A549 (cell line): ENCODE measurements at regions not wholly inside any gene's neighbourhood (a gene's known extent, or its start where the extent isn't known, plus 50 kb on each side); places are given as distances from the start of the nearest gene placed in this dataset.

Source experiments
- ATAC-seq, 2 experiments: fragments of 200-7000 bp in 1 of 2; fragments of >200 bp in 1 of 2; cut with Nextera tagmentation in 1 of 2; cut with Tn5 transposase in 1 of 2; 3 replicates each; pipeline versions ENCODE4 v1.8.0 to v1.9.1; 2018 to 2020; ENCODE audit warnings: mild to moderate bottlenecking in 1 of 2, moderate library complexity in 1 of 2
- CTCF ChIA-PET: fragments of 300-600 bp; sonication (Branson Sonifier 250); formaldehyde crosslinking; extraction: SDS; loops from one replicate; lab custom pipeline; 2021; ENCODE audit warnings: antibody characterized with exemption, inconsistent platforms; lab: Yijun Ruan, JAX
- POLR2A ChIA-PET: fragments of 350-600 bp; formaldehyde crosslinking; extraction: SDS; loops from one replicate; lab custom pipeline; 2021; ENCODE audit warnings: antibody characterized with exemption, inconsistent platforms; lab: Yijun Ruan, JAX
- DNase-seq, 2 experiments: peaks; one replicate each; pipeline versions ENCODE4 v3.0.0 to v3.0.0-alpha.2; 2011 to 2016; ENCODE audit warnings: low read depth in 1 of 2, low spot score in 1 of 2
- FAIRE-seq: peaks from 2 replicates; lab custom pipeline; 2011; peaks lifted over from hg19 to GRCh38; lab: Jason Lieb, UNC
- H3K27ac ChIP-seq, 2 experiments: fragments of >200 bp; sonication (Bioruptor Twin); formaldehyde crosslinking; 3 replicates each; pipeline ENCODE4 v1.5.1; 2016 to 2017
- H3K4me1 ChIP-seq: fragments of >200 bp; sonication (Bioruptor Twin); formaldehyde crosslinking; 3 replicates; pipeline ENCODE4 v1.6.1; 2016
- H3K4me2 ChIP-seq: fragments of >200 bp; sonication (Bioruptor Twin); formaldehyde crosslinking; 3 replicates; pipeline ENCODE4 v1.6.1; 2016
- H3K4me3 ChIP-seq: fragments of >200 bp; sonication (Bioruptor Twin); formaldehyde crosslinking; 3 replicates; pipeline ENCODE4 v1.5.1; 2016
- H3K9me3 ChIP-seq: fragments of >200 bp; sonication (Bioruptor Twin); formaldehyde crosslinking; 3 replicates; pipeline ENCODE4 v1.6.1; 2016
- ATOH8 ChIP-seq: fragments of 250-450 bp; sonication (Bioruptor Pico); IDR thresholded peaks from 2 replicates; pipeline ENCODE4 v1.5.0; 2020; ENCODE audit warnings: low read depth, mild to moderate bottlenecking, moderate library complexity
- CBX8 ChIP-seq: fragments of 200-600 bp; sonication (generic); IDR thresholded peaks from 2 replicates; pipeline ENCODE4 v1.6.1; 2016
- CHD2 ChIP-seq: fragments of 150-350 bp; IDR thresholded peaks from 2 replicates; pipeline ENCODE4 v1.6.1; 2014; ENCODE audit warnings: low read length; ENCODE audit not compliant: partially characterized antibody
- CTCF ChIP-seq: fragments of >200 bp; sonication (Bioruptor Twin); formaldehyde crosslinking; IDR thresholded peaks from 3 replicates; pipeline ENCODE4 v1.5.1; 2016
- EHMT2 ChIP-seq: fragments of 200-600 bp; sonication (generic); IDR thresholded peaks from 2 replicates; pipeline ENCODE4 v1.6.1; 2016; ENCODE audit warnings: antibody characterized with exemption, low read depth, mild to moderate bottlenecking, moderate library complexity
- EP300 ChIP-seq, 2 experiments: fragments of >200 bp; sonication (Bioruptor Twin); formaldehyde crosslinking; IDR thresholded peaks; 2 replicates in 1 of 2; 3 replicates in 1 of 2; pipeline ENCODE4 v1.6.1; 2016 to 2017
- ESRRA ChIP-seq: fragments of 150-350 bp; IDR thresholded peaks from 2 replicates; pipeline ENCODE4 v1.6.1; 2014; ENCODE audit warnings: mild to moderate bottlenecking, low read length, borderline replicate concordance
- HOXA7 ChIP-seq: fragments of 250-450 bp; sonication (Bioruptor Pico); IDR thresholded peaks from 2 replicates; pipeline ENCODE4 v1.5.0; 2020; ENCODE audit warnings: mild to moderate bottlenecking, moderate library complexity
- HOXB13 ChIP-seq: fragments of 250-450 bp; sonication (Bioruptor Pico); IDR thresholded peaks from 2 replicates; pipeline ENCODE4 v1.5.0; 2020; ENCODE audit warnings: low read depth, mild to moderate bottlenecking, moderate library complexity
- JUN ChIP-seq, 2 experiments: fragments of >200 bp; sonication (Bioruptor Twin); formaldehyde crosslinking; IDR thresholded peaks; 2 replicates in 1 of 2; 3 replicates in 1 of 2; pipeline ENCODE4 v1.6.1; 2016 to 2017
- KDM1A ChIP-seq: fragments of 200-600 bp; sonication (generic); IDR thresholded peaks from 2 replicates; pipeline ENCODE4 v1.6.1; 2016; ENCODE audit warnings: low read depth, mild to moderate bottlenecking
- MAFK ChIP-seq: fragments of 450-650 bp; IDR thresholded peaks from 2 replicates; pipeline ENCODE4 v1.6.1; 2014; ENCODE audit not compliant: partially characterized antibody
- PHF8 ChIP-seq: fragments of 200-600 bp; sonication (generic); IDR thresholded peaks from 2 replicates; pipeline ENCODE4 v1.6.1; 2016; ENCODE audit warnings: low read depth, mild to moderate bottlenecking, antibody characterized with exemption, moderate library complexity, borderline replicate concordance
- POLR2A ChIP-seq: IDR thresholded peaks from 2 replicates; pipeline ENCODE4 v1.6.1; 2012; ENCODE audit warnings: mild to moderate bottlenecking, low read length
- RAD21 ChIP-seq, 2 experiments: fragments of >200 bp in 1 of 2; sonication (Bioruptor Twin) in 1 of 2; formaldehyde crosslinking in 1 of 2; IDR thresholded peaks in 1 of 2; conservative IDR thresholded peaks in 1 of 2; 2 replicates in 1 of 2; 3 replicates in 1 of 2; pipeline ENCODE4 v1.6.1; 2012 to 2018; ENCODE audit warnings: inconsistent platforms in 1 of 2
- RARB ChIP-seq: fragments of 250-450 bp; sonication (Bioruptor Pico); IDR thresholded peaks from 2 replicates; pipeline ENCODE4 v1.8.0; 2021; ENCODE audit warnings: mild to moderate bottlenecking, moderate library complexity
- RCOR1 ChIP-seq: fragments of 150-350 bp; IDR thresholded peaks from 2 replicates; pipeline ENCODE4 v1.6.1; 2014; ENCODE audit warnings: antibody characterized with exemption, low read length, low read depth
- RNF2 ChIP-seq: fragments of 200-600 bp; sonication (generic); IDR thresholded peaks from 2 replicates; pipeline ENCODE4 v1.6.1; 2016; ENCODE audit warnings: low read depth, mild to moderate bottlenecking, antibody characterized with exemption, moderate library complexity, borderline replicate concordance
- SMC3 ChIP-seq: fragments of >200 bp; sonication (Bioruptor Twin); formaldehyde crosslinking; IDR thresholded peaks from 3 replicates; pipeline ENCODE4 v1.6.1; 2018; ENCODE audit warnings: inconsistent platforms
- TFCP2L1 ChIP-seq: fragments of 250-450 bp; sonication (Bioruptor Pico); IDR thresholded peaks from 2 replicates; pipeline ENCODE4 v1.5.0; 2021; ENCODE audit warnings: mild to moderate bottlenecking
- ZFP36 ChIP-seq: fragments of 450-650 bp; IDR thresholded peaks from 2 replicates; pipeline ENCODE4 v1.6.1; 2014; ENCODE audit warnings: borderline replicate concordance; ENCODE audit not compliant: partially characterized antibody
- ZNF302 ChIP-seq: fragments of 250-450 bp; sonication (Bioruptor Pico); IDR thresholded peaks from 2 replicates; pipeline ENCODE4 v1.9.0; 2021; ENCODE audit warnings: inconsistent platforms, mild to moderate bottlenecking, moderate library complexity
- ZSCAN20 ChIP-seq: fragments of 250-450 bp; sonication (Bioruptor Pico); IDR thresholded peaks from 2 replicates; pipeline ENCODE4 v1.8.0; 2022; ENCODE audit warnings: mild to moderate bottlenecking, moderate library complexity
- WGBS: methylation state at CpG from one replicate; pipeline ENCODE4 v1.1.6; 2017; ENCODE audit errors: missing lambda C conversion rate; 5-methylcytosine and 5-hydroxymethylcytosine counted together
- TF ChIP-seq, protein P1 (sequence below): fragments of >200 bp; sonication (Bioruptor Twin); formaldehyde crosslinking; IDR thresholded peaks from 2 replicates; pipeline ENCODE4 v1.6.1; 2016
- TF ChIP-seq, protein P2 (sequence below): fragments of 150-350 bp; IDR thresholded peaks from 2 replicates; pipeline ENCODE4 v1.6.1; 2014; ENCODE audit warnings: low read depth, mild to moderate bottlenecking, low read length
- TF ChIP-seq, protein P3 (sequence below): IDR thresholded peaks from 2 replicates; pipeline ENCODE4 v1.6.1; 2012; ENCODE audit warnings: low read depth, borderline replicate concordance

DNA sequence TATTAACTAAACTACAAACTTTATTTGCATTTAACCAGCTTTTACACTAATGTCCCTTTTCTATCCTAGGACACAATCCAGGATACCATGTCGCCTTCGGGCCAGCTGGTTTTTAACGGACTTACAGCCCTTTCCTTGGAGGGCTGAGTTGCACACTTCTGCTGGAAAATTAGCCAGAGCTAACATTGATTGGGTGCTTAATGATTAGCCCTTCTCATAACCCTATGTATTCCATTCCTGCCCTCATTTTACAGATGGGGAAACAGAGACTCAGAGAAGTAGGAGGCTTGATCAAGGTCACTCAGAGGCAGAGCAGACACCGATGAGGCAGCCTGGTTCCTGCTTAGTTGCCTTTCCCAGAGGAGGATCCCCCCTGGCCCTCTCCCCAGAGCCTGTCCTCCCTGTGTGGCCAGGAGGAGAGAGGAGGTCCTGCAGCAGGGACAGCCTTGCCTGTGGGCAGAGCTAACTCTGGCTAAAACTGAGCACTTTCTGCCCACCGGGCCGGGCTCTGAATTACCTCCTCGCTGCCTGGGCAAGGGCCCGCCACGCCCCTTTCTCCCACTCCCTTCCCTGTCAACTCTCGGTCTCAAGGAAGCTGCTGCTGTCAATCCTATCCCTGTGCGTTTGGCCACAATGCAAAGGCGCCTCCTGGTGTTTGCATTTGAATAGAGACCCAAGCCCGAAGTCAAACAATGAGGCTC is 59.6 kb upstream of the PAX6 start:
- POLR2A ChIA-PET: no interaction called here
- peak; percentile 83 to 94 for ATAC-seq

GRCh38 chr11:31869986-31870385 is 58.9 kb upstream of the PAX6 start:
- no peaks in the 10 kb centered on the region for H3K9me3 ChIP-seq
- no peaks in the 10 kb centered on the region; the same call in 2 of the 3 replicates for H3K4me1 ChIP-seq
- ATAC-seq: no peak
- WGBS: 68% methylated on average over 5 of the region's 5 CpGs
- DNase-seq: no peak
- no peak overlapping the region for H3K4me2 ChIP-seq
- CTCF ChIA-PET: interaction anchor here (0.6 to 6.7 kb wide), 24 partner anchors 9 to 763 kb away, joined by 3 to 65 read pairs (median 5); no protein-coding TSS in a partner anchor
- POLR2A ChIA-PET: no interaction called here
- H3K27ac ChIP-seq: no peak overlapping the region
- TF ChIP-seq ATOH8 (CRISPR knock-in tag) (no peak), MAFK (no peak), PHF8 (no peak), RARB (CRISPR knock-in tag) (no peak), ZSCAN20 (no peak)
- no peak overlapping the region for H3K4me3 ChIP-seq
- no peak for FAIRE-seq

More for the DNA sequence above, 59.6 kb upstream of the PAX6 start:
- Histone ChIP-seq H3K9me3 (no peaks in the 10 kb centered on the region), H3K4me1 (no peaks in the 10 kb centered on the region; the same call in 2 of the 3 replicates), H3K4me3 (no peak overlapping the region), H3K4me2 (peak overlapping the region; percentile 59), H3K27ac (no peak overlapping the region)
- DNase-seq (peak; percentile 47 to 48), FAIRE-seq (no peak)
- CTCF ChIA-PET: interaction anchor here (0.5 to 6.7 kb wide), 56 partner anchors 8 to 910 kb away, joined by 3 to 65 read pairs (median 4); partner anchors contain the start of genes DCDC1 and DNAJC24
- WGBS: 15% methylated on average over 13 of the region's 13 CpGs
- no peak for TF ChIP-seq TFCP2L1 (CRISPR knock-in tag)
- no peak for TF ChIP-seq ZNF302 (CRISPR knock-in tag)
- TF ChIP-seq ZFP36: no peak
- peak; percentile 82 for TF ChIP-seq CTCF
- TF ChIP-seq EP300 (IDR thresholded peaks at IDR 0.05): no peak
- TF ChIP-seq RAD21 (conservative IDR thresholded peaks at IDR 0.05 in 1 of 2, IDR thresholded peaks at IDR 0.05 in 1 of 2): peak; percentile 91 to 92
- peak; percentile 95 for TF ChIP-seq SMC3

- ATAC-seq: no peak
- Histone ChIP-seq H3K27ac (no peak overlapping the region), H3K4me3 (no peak overlapping the region), H3K4me2 (no peak overlapping the region), H3K9me3 (no peaks in the 10 kb centered on the region), H3K4me1 (no peaks in the 10 kb centered on the region; the same call in 2 of the 3 replicates)
- POLR2A ChIA-PET: no interaction called here
- WGBS: 49% methylated on average over 12 of the region's 12 CpGs
- no peak for DNase-seq
- CTCF ChIA-PET: interaction anchor here (0.7 to 1.5 kb wide), 3 partner anchors 17 to 224 kb away, joined by 3 to 8 read pairs (median 3); no protein-coding TSS in a partner anchor
- no peak for FAIRE-seq
- TF ChIP-seq HOXB13 (CRISPR knock-in tag) (no peak), CHD2 (no peak), KDM1A (no peak), HOXA7 (CRISPR knock-in tag) (no peak), ESRRA (no peak), ZFP36 (no peak), SMC3 (no peak), MAFK (no peak), RARB (CRISPR knock-in tag) (no peak), RCOR1 (no peak), RNF2 (no peak), EHMT2 (no peak), POLR2A (no peak), JUN (IDR thresholded peaks at IDR 0.05) (no peak), CBX8 (no peak), ATOH8 (CRISPR knock-in tag) (no peak)
- TF ChIP-seq, protein P1, sequence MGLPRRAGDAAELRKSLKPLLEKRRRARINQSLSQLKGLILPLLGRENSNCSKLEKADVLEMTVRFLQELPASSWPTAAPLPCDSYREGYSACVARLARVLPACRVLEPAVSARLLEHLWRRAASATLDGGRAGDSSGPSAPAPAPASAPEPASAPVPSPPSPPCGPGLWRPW: no peak
- TF ChIP-seq, protein P2, sequence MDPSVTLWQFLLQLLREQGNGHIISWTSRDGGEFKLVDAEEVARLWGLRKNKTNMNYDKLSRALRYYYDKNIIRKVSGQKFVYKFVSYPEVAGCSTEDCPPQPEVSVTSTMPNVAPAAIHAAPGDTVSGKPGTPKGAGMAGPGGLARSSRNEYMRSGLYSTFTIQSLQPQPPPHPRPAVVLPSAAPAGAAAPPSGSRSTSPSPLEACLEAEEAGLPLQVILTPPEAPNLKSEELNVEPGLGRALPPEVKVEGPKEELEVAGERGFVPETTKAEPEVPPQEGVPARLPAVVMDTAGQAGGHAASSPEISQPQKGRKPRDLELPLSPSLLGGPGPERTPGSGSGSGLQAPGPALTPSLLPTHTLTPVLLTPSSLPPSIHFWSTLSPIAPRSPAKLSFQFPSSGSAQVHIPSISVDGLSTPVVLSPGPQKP: no peak
- TF ChIP-seq, protein P3, sequence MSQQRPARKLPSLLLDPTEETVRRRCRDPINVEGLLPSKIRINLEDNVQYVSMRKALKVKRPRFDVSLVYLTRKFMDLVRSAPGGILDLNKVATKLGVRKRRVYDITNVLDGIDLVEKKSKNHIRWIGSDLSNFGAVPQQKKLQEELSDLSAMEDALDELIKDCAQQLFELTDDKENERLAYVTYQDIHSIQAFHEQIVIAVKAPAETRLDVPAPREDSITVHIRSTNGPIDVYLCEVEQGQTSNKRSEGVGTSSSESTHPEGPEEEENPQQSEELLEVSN: no peak
Observed at GRCh38 chr11:31865606-31866300, 54.6 kb upstream of the PAX6 start.
